H7 (cell line): ENCODE measurements at regions not wholly inside any gene's neighbourhood (a gene's known extent, or its start where the extent isn't known, plus 50 kb on each side); places are given as distances from the start of the nearest gene placed in this dataset.

Source experiments
- DNase-seq: peaks from one replicate; pipeline ENCODE4 v3.0.0; 2012
- H3K27me3 ChIP-seq: 2 replicates; pipeline ENCODE4 v1.6.0; 2011; ENCODE audit warnings: mild to moderate bottlenecking, low read length; ENCODE audit not compliant: control insufficient read depth, insufficient read depth
- H3K36me3 ChIP-seq: replicated peaks from 2 replicates; pipeline ENCODE4 v1.5.1; 2011; ENCODE audit warnings: low read length; ENCODE audit not compliant: control insufficient read depth, insufficient read depth
- H3K4me3 ChIP-seq: 2 replicates; pipeline ENCODE4 v1.5.1; 2011; ENCODE audit warnings: low read depth, mild to moderate bottlenecking, control low read depth, low read length, moderate library complexity; ENCODE audit not compliant: insufficient read depth

- no peak for DNase-seq
- H3K4me3 ChIP-seq, result no peak overlapping the region
- no peaks in the 10 kb centered on the region for H3K27me3 ChIP-seq
- no peaks in the 10 kb centered on the region for H3K36me3 ChIP-seq
These were observed 493.1 kb downstream of the NR4A2 start for GRCh38 chr2:155839436-155839835.

- DNase-seq, result no peak
- H3K4me3 ChIP-seq, result no peak overlapping the region
- no peaks in the 10 kb centered on the region for H3K36me3 ChIP-seq
- H3K27me3 ChIP-seq, result no peaks in the 10 kb centered on the region
These were observed 496.1 kb downstream of the NR4A2 start for GRCh38 chr2:155836439-155836838.

- Histone ChIP-seq H3K4me3 (no peak overlapping the region), H3K27me3 (no peaks in the 10 kb centered on the region), H3K36me3 (no peaks in the 10 kb centered on the region)
- no peak for DNase-seq
These were observed 501.5 kb downstream of the NR4A2 start for GRCh38 chr2:155830817-155831579.

GRCh38 chr2:155830351-155830750 is 502.2 kb downstream of the NR4A2 start:
- Histone ChIP-seq H3K27me3 (no peaks in the 10 kb centered on the region), H3K4me3 (no peak overlapping the region), H3K36me3 (no peaks in the 10 kb centered on the region)
- DNase-seq, result no peak

GRCh38 chr2:155825876-155826275 is 506.6 kb downstream of the NR4A2 start:
- Histone ChIP-seq H3K4me3 (no peak overlapping the region), H3K36me3 (no peaks in the 10 kb centered on the region), H3K27me3 (no peaks in the 10 kb centered on the region)
- no peak for DNase-seq

- no peaks in the 10 kb centered on the region for H3K36me3 ChIP-seq
- no peak overlapping the region for H3K4me3 ChIP-seq
- peak; percentile 0 for DNase-seq
- no peaks in the 10 kb centered on the region for H3K27me3 ChIP-seq
These were observed 516.7 kb downstream of the NR4A2 start for GRCh38 chr2:155815851-155816250.

GRCh38 chr2:155815275-155815674 is 517.2 kb downstream of the NR4A2 start:
- no peak for DNase-seq
- Histone ChIP-seq H3K36me3 (no peaks in the 10 kb centered on the region), H3K4me3 (no peak overlapping the region), H3K27me3 (no peaks in the 10 kb centered on the region)

- no peaks in the 10 kb centered on the region for H3K36me3 ChIP-seq
- H3K27me3 ChIP-seq, result no peaks in the 10 kb centered on the region
- no peak for DNase-seq
- H3K4me3 ChIP-seq, result no peak overlapping the region
These were observed 522.1 kb downstream of the NR4A2 start for GRCh38 chr2:155810411-155810810.

- Histone ChIP-seq H3K27me3 (no peaks in the 10 kb centered on the region), H3K36me3 (no peaks in the 10 kb centered on the region), H3K4me3 (no peak overlapping the region)
- DNase-seq, result no peak
These were observed 529.6 kb downstream of the NR4A2 start for GRCh38 chr2:155802888-155803287.

- Histone ChIP-seq H3K27me3 (no peaks in the 10 kb centered on the region), H3K36me3 (no peaks in the 10 kb centered on the region), H3K4me3 (no peak overlapping the region)
- DNase-seq, result no peak
These were observed 539.9 kb downstream of the NR4A2 start for GRCh38 chr2:155792666-155793065.

- Histone ChIP-seq H3K36me3 (no peaks in the 10 kb centered on the region), H3K27me3 (no peaks in the 10 kb centered on the region), H3K4me3 (no peak overlapping the region)
- no peak for DNase-seq
These were observed 562.0 kb downstream of the NR4A2 start for GRCh38 chr2:155770516-155770915.

GRCh38 chr2:155766342-155767115 is 566.0 kb downstream of the NR4A2 start:
- DNase-seq, result no peak
- Histone ChIP-seq H3K4me3 (no peak overlapping the region), H3K36me3 (no peaks in the 10 kb centered on the region), H3K27me3 (no peaks in the 10 kb centered on the region)

GRCh38 chr2:155755481-155755880 is 577.0 kb downstream of the NR4A2 start:
- no peak for DNase-seq
- H3K4me3 ChIP-seq, result no peak overlapping the region
- no peaks in the 10 kb centered on the region for H3K27me3 ChIP-seq
- no peaks in the 10 kb centered on the region for H3K36me3 ChIP-seq

- Histone ChIP-seq H3K36me3 (no peaks in the 10 kb centered on the region), H3K27me3 (no peaks in the 10 kb centered on the region), H3K4me3 (no peak overlapping the region)
- no peak for DNase-seq
These were observed 584.4 kb downstream of the NR4A2 start for GRCh38 chr2:155748131-155748530.

GRCh38 chr2:155747531-155747930 is 585.0 kb downstream of the NR4A2 start:
- no peak for DNase-seq
- Histone ChIP-seq H3K4me3 (no peak overlapping the region), H3K27me3 (no peaks in the 10 kb centered on the region), H3K36me3 (no peaks in the 10 kb centered on the region)
